KBM-7 (cell line): ENCODE measurements at regions not wholly inside any gene's neighbourhood (a gene's known extent, or its start where the extent isn't known, plus 50 kb on each side); places are given as distances from the start of the nearest gene placed in this dataset.
"Not testable (repeated sequence)": the region's sequence is repeated elsewhere in the genome, so short reads cannot be mapped to it uniquely, and the experiment has no call there.

ENCODE experiments used
- DNase-seq: peaks from one replicate; pipeline ENCODE4 v3.0.0-alpha.2; 2015
- in situ Hi-C: fragments of 300-500 bp; cut with MboI; formaldehyde crosslinking; loops from 2 replicates; pipeline ENCODE4 v1.14.3; 2020; ENCODE audit warnings: low sequenced_read_pairs, low pct_unique_long_range_greater_than_20kb, mixed read lengths

- no peak for DNase-seq
- in situ Hi-C loops, result no loop called here
Measured at GRCh38 chr3:150357923-150358607, 50.0 kb upstream of the TSC22D2 start.

GRCh38 chr3:150357140-150357539, 51.0 kb upstream of the TSC22D2 start:
- in situ Hi-C loops, result no loop called here
- DNase-seq, result no peak

GRCh38 chr3:150355574-150355973, 52.5 kb upstream of the TSC22D2 start:
- in situ Hi-C loops, result no loop called here

GRCh38 chr3:150352931-150353330, 55.2 kb upstream of the TSC22D2 start:
- no peak for DNase-seq
- in situ Hi-C loops, result no loop called here

More at GRCh38 chr3:150355574-150355973, 52.5 kb upstream of the TSC22D2 start:
- no peak for DNase-seq

GRCh38 chr3:150351398-150351797, 56.7 kb upstream of the TSC22D2 start:
- in situ Hi-C loops, result no loop called here
- no peak for DNase-seq

- DNase-seq, result no peak
Measured at GRCh38 chr3:150349314-150350097, 58.6 kb upstream of the TSC22D2 start.

GRCh38 chr3:150348500-150348899, 59.6 kb upstream of the TSC22D2 start:
- in situ Hi-C loops, result no loop called here
- DNase-seq, result no peak

More at GRCh38 chr3:150349314-150350097, 58.6 kb upstream of the TSC22D2 start:
- in situ Hi-C loops, result no loop called here

GRCh38 chr3:150346981-150347863, 60.9 kb upstream of the TSC22D2 start:
- in situ Hi-C loops, result no loop called here

GRCh38 chr3:150346266-150346665, 61.8 kb upstream of the TSC22D2 start:
- no peak for DNase-seq
- in situ Hi-C loops, result no loop called here

More at GRCh38 chr3:150346981-150347863, 60.9 kb upstream of the TSC22D2 start:
- no peak for DNase-seq

GRCh38 chr3:150345021-150345538, 63.0 kb upstream of the TSC22D2 start:
- no peak for DNase-seq
- in situ Hi-C loops, result no loop called here

- DNase-seq, result no peak
- in situ Hi-C loops, result no loop called here
Measured at GRCh38 chr3:150344079-150344759, 63.9 kb upstream of the TSC22D2 start.

GRCh38 chr3:150342896-150343467, 65.1 kb upstream of the TSC22D2 start:
- in situ Hi-C loops, result no loop called here
- DNase-seq, result no peak

- no peak for DNase-seq
- in situ Hi-C loops, result no loop called here
Measured at GRCh38 chr3:150341891-150342290, 66.2 kb upstream of the TSC22D2 start.

- in situ Hi-C loops, DNase-seq: not testable (repeated sequence)
Measured at GRCh38 chr3:150336363-150336762, 71.7 kb upstream of the TSC22D2 start.

- in situ Hi-C loops, result no loop called here
- no peak for DNase-seq
Measured at GRCh38 chr3:150335631-150336030, 72.5 kb upstream of the TSC22D2 start.

GRCh38 chr3:150334974-150335373, 73.1 kb upstream of the TSC22D2 start:
- in situ Hi-C loops, result no loop called here
- DNase-seq, result no peak

GRCh38 chr3:150333477-150333876, 74.6 kb upstream of the TSC22D2 start:
- DNase-seq, result no peak

GRCh38 chr3:150331978-150332568, 76.0 kb upstream of the TSC22D2 start:
- in situ Hi-C loops, result no loop called here

More at GRCh38 chr3:150333477-150333876, 74.6 kb upstream of the TSC22D2 start:
- in situ Hi-C loops, result no loop called here

More at GRCh38 chr3:150331978-150332568, 76.0 kb upstream of the TSC22D2 start:
- DNase-seq, result no peak
